ACHN (cell line): ENCODE measurements at regions not wholly inside any gene's neighbourhood (a gene's known extent, or its start where the extent isn't known, plus 50 kb on each side); places are given as distances from the start of the nearest gene placed in this dataset.
"Not testable (repeated sequence)": the region's sequence is repeated elsewhere in the genome, so short reads cannot be mapped to it uniquely, and the experiment has no call there.

Source experiments
- DNase-seq: peaks from one replicate; pipeline ENCODE4 v3.0.0-alpha.2; 2015
- in situ Hi-C: cut with HindIII; loops from 2 replicates; pipeline ENCODE4 v1.10.0; 2017; ENCODE audit warnings: low sequenced_read_pairs, low pct_ligation_motif_present, low pct_unique_long_range_greater_than_20kb

DNA sequence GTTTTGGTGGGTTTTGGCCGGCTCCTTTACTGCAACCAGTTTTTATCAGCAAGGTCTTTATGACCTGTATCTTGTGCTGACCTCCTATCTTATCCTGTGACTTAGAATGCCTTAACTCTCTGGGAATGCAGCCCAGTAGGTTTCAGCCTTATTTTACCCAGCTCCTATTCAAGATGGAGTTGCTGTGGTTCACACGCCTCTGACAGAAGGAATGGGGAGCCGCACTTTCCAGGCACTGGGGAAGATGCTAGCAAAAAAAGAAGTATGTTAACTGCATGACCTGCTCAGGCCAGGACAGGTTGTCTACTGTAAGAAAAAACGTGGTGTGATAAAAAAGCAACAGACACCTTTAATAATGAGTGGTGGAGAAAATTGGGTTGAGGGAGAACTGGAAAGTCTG lies 112.2 kb upstream of the OR9Q1 start:
- in situ Hi-C loops, DNase-seq: not testable (repeated sequence)

DNA sequence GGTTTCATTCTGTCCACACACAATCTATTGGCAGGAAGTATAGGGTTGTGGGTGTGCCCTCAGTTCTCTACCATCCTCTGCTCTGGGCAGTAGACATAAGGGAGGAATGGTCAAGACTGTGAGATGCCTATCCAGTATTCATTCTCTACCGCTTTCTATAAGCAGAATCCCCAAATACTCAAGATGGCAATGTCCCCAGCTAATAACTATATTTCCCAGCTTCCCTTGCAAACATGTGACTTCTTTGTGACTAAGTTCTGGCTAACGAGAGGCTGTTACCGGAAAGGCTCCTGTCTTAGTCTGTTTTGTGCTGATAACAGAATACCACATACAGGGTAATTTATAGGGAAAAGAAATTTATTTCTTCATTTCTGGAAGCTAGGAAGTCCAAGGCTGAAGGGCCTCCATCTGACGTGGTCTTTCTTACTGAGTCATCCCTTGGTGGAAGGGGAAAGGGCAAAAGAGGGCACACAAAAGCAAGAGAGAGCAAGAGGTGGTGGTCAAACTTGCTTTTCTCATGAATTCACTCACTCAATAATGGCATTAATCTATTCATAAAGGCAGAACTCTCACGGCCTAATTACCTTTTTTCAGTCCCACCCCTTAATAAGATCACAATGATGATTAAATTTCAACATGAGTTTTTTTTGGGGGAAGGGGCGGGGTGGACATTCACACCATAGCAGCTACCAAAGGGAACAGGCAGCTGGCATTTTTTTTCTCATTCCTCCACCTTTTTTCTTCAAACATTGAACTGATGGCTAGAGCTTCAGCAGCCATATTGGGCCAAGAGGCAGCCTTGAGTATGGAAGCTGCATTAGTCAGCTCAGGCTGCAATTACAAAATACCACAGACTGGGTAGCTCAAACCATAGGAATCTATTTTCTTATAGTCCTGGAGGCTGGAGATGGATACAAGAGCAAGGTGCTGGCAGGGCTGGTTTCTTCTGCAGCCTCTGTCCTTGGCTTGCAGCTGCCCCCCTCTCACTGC lies 109.7 kb upstream of the OR9Q1 start:
- in situ Hi-C loops: no loop called here
- no peak for DNase-seq

DNA sequence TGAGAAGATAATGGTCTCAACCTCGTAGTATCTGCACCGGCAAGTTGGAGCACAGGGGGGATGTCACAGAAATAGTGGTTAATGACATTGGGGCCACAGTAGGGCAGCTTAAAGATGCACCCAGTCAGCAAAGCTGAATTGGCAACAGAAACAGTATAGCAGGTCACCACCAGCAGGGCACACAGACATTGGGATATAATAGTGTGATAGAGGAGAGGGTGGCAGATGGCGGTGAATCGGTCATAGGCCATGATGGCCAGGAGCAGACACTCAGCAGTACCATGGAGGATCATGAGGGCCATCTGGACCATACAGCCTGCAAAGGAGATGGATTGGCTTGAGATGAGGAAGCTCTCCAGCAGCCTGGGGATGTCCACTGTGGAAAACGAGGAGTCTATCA lies 106.0 kb upstream of the OR9Q1 start:
- in situ Hi-C loops: no loop called here
- DNase-seq: no peak

DNA sequence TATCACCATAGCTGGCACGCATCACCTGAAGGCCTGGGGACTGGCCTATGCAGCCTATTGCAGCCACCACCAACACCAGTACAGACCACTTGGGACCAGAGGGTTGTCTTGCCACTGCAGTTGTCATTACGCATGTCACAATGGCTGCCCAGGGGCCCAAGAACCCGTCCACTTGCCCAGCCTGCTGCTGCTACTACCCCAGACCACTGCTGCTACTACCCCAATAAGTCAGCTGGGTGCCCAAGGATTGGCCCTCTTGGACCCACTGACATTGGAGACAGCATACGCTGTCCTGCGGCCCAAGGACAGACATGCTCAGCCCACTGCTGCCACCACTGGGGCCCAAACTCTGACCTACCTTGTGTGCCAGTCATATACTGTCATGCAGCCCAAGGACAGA lies 102.7 kb upstream of the OR9Q1 start:
- in situ Hi-C loops: no loop called here
- DNase-seq: no peak

DNA sequence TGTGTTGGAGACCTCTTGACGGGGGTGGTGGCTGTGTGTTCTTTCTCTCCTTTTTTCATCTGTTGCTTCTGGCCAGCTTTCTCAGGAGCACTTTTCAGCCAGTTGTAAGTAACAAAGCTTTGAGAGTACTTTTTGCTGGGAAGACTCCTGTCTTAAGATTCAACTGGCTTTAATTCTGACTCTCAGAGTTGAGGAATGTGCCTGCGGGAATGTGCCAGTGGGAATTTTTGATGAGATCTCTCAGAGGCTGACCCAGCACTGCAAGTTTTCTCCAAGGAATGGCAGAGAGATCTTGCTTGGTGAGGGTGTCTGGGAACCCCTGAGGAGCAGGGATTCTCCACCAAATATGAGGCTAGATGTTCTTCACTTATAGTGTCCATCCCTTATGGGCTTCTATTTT lies 91.6 kb upstream of the OR9Q1 start:
- in situ Hi-C loops: no loop called here
- no peak for DNase-seq

DNA sequence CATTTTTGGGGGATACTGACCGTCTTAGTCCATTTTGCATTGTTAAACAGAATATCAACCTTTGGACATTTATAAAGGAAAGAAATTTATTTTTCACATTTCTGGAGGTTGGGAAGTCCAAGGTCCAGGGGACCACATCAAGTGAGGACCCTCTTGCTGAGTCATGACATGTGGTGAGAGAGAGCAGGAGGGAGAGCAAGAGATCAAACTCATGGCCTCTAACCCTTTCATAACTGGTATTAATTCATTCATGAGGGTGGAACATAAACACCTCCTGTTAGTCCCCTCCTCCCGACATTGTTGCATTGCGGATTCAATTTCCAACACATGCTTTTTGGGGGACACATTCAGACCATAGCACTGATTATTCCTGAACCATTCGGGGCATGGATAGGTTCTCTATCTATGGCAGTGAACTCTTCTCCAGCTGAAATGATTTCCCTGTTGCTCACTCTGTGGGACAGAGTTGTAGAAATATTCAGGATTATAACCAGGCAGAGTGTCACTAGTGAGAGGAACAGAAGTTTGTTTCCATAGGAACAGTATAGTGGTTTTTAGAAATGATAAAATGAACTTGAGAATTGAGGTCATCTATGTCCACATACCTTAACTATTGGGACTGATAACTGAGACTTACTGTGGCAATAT lies 88.2 kb upstream of the OR9Q1 start:
- in situ Hi-C loops: no loop called here
- DNase-seq: no peak

DNA sequence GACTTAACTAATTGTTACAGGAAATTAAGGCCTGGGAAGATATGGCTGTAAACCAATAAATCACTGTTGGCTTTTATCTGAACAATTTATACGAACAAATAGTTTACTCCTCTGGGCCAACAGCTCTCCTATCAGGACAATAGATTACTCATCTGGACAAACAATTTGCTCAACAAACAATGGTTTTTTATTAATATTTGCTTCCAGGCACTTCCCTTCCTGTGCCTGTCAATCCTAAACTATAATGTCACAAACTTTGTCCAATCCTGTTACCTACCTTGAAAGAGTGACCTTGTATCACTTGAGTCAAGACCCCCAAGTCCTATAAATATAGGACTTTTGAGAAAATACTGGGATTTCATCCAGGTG lies 87.6 kb upstream of the OR9Q1 start:
- DNase-seq: no peak
- in situ Hi-C loops: no loop called here

DNA sequence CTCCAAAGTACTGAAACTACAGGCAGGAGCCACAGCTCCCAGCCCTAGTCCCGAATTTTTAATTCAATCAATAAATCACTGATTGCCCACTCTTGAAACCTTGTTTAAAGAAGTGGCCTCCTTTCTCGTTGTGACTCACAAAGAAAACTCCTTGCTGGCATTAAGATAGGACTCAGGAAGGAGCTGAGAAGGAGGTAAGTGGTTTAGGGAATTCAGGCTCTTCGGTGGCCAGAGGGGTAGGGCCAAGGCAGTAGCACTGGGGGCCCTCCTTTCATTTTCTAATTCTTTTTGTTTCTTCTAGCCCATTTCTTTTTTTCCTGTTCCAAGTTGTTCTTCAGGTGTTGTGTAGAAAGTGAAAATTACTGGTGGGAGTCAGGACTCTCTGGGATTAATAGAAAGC lies 86.2 kb upstream of the OR9Q1 start:
- in situ Hi-C loops: no loop called here
- no peak for DNase-seq

DNA sequence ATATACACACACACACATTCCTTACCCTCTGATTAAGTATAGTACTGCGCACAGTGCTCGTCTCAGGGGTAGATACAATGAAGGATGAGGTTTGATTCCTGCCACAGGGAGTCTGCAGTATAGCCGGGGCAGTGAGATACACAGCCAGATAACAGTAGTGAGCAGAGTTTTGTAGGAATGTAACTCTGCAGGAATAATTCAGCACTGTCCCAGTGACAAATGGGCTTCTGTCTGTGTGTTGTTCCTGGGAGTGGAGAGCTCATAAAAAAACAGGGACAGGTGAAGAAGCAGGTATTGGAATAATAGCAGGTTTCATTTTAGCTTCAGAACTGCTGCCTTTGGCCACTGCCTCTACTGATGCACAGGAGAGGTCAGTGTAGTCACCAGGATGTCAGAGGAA lies 85.3 kb upstream of the OR9Q1 start:
- in situ Hi-C loops: no loop called here
- DNase-seq: no peak

DNA sequence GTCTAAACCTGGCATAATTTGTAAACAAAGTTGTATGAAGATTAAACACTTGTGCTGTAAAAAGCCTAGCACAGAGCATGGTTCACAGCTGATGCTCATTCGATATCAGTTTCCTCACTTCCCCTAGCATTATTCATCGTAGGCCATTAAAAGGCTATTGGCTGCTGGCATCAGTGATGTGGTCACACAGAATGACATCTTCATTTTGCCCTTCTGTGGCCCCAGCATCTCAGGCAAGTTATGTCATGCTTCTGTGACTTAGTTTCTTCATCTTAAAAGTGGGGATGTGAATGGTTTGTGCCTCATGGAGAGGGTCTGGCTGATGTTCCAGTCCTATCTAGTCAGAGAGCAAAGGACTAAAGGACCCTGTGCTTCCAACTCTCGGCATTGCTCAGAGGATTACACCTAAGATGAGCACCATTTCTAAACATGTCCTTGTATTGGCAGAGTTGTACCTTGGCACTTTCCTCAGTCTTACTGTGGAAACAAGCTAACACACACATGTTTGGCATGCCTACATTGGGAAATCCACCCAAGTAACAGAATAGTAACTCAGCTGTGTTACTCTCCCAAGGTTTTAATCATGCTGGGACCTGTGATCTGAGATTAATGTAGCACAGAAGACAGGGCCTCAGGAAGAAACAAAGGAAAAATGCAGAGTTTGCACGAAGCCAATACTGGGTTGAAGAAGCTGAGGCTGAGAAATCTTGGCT lies 83.5 kb upstream of the OR9Q1 start:
- in situ Hi-C loops: no loop called here
- DNase-seq: no peak

DNA sequence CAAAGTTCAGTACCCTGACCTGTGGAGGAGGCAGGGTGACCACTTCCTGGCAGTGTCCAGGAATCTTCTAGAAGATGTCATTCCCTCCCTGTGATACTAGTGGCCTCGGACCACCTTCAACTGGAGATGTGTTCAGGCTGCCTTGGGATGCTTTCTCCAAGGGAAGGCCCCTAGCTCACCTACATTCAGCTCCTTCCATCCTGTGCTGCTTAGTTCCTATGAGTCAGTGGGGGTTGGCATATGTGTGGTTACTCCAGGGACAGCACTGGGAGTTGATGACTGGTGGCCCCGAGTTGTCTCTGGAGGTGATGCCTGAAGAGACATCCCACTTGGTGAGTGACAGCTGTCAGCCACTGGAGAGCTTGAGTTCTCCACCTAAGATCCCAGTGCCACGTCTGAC lies 81.8 kb upstream of the OR9Q1 start:
- DNase-seq: no peak
- in situ Hi-C loops: no loop called here

DNA sequence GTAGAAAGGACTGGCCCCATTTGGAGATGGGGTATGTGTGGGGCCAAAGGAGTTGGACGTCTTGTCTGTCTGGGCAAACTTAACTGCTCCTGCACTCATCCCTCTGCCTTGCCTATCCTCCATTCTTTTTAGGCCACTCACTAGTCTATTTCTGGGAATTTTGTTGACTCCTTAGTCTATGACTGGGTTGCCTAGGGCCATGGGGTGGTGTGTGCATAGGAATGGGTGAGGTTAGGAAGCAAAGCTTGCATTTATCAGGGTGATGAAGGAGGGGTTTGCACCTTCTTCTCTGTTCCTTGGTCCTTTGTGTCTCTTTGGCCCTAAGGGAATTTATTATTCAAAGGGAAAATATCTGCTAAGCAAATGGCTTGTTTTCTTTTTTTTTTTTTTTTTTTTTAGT lies 80.9 kb upstream of the OR9Q1 start:
- no peak for DNase-seq
- in situ Hi-C loops: no loop called here

DNA sequence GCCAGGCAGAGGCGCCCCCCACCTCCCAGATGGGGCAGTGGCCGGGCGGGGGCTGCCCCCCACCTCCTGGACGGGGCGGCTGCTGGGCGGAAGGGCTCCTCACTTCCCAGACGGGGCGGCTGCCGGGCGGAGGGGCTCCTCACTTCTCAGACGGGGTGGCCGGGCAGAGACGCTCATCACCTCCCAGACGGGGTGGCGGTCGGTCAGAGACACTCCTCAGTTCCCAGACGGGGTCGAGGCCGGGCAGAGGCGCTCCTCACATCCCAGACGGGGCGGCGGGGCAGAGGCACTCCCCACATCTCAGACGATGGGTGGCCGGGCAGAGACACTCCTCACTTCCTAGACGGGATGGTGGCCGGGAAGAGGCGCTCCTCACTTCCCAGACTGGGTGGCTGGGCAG lies 79.9 kb upstream of the OR9Q1 start:
- in situ Hi-C loops, DNase-seq: not testable (repeated sequence)

DNA sequence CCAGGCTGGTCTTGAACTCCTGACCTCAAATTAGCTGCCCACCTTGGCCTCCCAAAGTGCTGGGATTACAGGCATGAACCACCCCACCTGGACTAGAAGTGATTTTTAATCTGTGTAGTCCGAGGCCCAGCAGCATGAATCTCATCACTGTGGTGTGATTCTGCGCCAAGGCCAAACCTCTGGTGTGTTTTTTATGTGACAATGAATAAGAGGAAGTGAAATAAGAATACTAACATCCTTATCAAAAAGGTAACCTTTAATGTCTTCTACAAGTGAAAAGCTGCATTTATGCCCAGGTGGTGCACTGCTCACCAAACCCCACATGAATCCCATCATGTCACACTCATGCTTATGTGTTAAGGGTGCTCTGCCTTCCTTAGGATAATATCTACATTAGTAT lies 77.1 kb upstream of the OR9Q1 start:
- in situ Hi-C loops: no loop called here
- DNase-seq: no peak

DNA sequence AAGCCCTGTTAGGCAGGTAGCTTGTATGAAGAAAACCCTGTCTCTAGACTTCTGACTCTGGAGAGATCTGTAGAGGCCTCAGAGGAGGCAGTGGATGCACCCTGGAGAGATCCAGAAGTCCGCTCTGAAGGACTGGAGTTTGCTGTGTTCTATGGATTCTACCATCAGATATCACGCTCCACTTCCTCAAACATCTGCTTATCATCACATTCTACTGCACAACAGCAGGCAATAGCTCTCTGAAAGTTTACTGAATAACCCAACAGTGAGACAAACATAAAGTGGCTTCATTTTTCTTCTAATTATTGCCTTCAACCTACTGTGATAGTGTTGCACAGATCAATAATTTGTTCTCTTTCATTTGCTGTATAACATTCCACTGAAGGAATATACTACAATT lies 59.0 kb upstream of the OR9Q1 start:
- DNase-seq: no peak
- in situ Hi-C loops: no loop called here

DNA sequence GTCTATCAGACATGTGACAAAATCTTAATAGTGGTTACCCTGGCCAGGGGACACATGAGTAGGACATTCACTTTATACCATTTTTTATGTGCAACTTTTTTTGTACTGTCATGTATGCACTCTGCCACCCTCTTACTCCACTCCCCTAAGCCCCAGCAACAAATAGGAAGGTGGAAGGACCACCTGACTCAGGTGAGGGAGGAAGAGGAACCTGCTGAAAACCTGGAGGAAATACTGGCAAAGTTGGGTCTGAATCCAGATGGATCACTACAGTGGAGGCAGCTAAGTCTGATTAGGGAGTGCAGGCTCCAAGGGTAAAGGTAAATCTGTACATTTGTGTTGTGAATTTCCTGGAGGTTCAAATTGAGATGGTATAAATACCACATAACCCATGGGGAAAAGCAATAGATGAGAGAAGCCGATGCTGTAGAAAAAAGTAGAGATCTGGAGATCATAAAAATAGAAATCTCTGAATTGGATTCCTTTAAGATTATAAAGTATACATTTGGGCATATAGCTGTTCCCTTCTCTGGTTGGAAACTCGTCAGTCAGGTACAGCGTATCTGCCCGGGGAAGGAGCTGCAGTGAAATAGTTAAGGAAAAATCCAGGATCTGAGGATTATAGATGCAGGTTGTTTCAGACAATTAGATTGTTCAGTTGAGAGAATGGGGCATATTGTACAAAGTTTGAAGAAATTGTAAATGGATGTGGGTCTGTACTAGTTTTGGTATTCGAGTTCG lies 52.2 kb upstream of the OR9Q1 start:
- DNase-seq: no peak
- in situ Hi-C loops: no loop called here

DNA sequence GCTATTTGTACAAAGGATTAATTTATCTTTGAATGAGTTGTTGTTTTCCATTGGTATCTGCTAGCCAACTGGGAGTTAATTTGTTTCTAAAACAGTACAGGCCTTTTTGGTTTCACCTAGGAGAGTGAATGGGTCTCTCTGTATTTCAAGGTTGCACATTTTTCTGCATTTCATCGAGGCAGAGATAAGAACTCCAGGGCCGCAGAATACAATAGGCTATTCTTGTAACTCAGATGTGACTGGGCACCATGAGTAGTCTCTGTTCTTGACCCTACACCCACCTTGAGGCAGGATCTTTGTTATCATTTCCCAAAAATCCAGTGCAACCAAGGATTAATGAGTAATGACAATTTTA lies 51.7 kb upstream of the OR9Q1 start:
- no peak for DNase-seq
- in situ Hi-C loops: no loop called here
